ENCODE measurements at regions not wholly inside any gene's neighbourhood (a gene's known extent, or its start where the extent isn't known, plus 50 kb on each side); places are given as distances from the start of the nearest gene placed in this dataset.

DNA sequence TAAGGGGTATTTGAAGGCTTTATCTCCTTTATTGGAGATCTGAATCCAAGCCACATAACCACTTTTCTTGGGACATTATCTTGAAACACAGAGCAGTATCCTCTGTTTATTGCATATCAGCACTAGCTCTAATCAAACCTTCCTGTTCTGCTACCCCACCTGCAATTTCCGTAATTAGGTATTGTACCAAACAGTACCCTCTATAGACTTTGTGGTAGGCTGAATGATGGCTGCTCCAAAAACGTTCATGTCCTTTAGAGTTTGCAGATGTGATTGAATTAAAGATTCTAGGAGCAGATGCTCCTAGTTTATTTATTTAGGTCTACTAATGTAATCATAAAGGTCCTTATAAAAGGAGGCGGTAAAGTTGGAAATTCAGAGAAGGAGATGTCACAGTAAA is 573.0 kb upstream of the ATXN7L3B start:
- TF ChIP-seq, protein P1, sequence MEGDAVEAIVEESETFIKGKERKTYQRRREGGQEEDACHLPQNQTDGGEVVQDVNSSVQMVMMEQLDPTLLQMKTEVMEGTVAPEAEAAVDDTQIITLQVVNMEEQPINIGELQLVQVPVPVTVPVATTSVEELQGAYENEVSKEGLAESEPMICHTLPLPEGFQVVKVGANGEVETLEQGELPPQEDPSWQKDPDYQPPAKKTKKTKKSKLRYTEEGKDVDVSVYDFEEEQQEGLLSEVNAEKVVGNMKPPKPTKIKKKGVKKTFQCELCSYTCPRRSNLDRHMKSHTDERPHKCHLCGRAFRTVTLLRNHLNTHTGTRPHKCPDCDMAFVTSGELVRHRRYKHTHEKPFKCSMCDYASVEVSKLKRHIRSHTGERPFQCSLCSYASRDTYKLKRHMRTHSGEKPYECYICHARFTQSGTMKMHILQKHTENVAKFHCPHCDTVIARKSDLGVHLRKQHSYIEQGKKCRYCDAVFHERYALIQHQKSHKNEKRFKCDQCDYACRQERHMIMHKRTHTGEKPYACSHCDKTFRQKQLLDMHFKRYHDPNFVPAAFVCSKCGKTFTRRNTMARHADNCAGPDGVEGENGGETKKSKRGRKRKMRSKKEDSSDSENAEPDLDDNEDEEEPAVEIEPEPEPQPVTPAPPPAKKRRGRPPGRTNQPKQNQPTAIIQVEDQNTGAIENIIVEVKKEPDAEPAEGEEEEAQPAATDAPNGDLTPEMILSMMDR (IDR thresholded peaks at IDR 0.05; ENCODE audit: control extremely low read depth in 1 of 3, insufficient read depth in 1 of 3, low read depth in 1 of 3, low read length in 3 of 3), result no peak
- TF ChIP-seq YY1 (IDR thresholded peaks at IDR 0.05; ENCODE audit: low read depth, low read length) (no peak), TEAD4 (IDR thresholded peaks at IDR 0.05; ENCODE audit: low read depth, low read length) (no peak), EP300 (IDR thresholded peaks at IDR 0.05; ENCODE audit: borderline replicate concordance in 1 of 2, low read depth in 2 of 2, low read length in 2 of 2) (no peak)

Measured in H1 (cell line).